ENCODE measurements at regions not wholly inside any gene's neighbourhood (a gene's known extent, or its start where the extent isn't known, plus 50 kb on each side); places are given as distances from the start of the nearest gene placed in this dataset.

GRCh38 chr4:155271557-155271956, 63.1 kb downstream of the NPY2R start:
- intact Hi-C loops (cut with micrococcal nuclease; ENCODE audit: unreplicated experiment) (no loop called here), in situ Hi-C loops (cut with HindIII; ENCODE audit: extremely low pct_ligation_motif_present, low pct_unique_long_range_greater_than_20kb) (no loop called here)
- no TSS peak for BruUV-seq (replicated peaks)
- Histone ChIP-seq H3K4me1 (ENCODE audit: insufficient read depth, low read length) (no peaks in the 10 kb centered on the region), H3K4me3 (replicated peaks in 1 of 3; ENCODE audit: insufficient read depth in 1 of 3, low read depth in 2 of 3, low read length in 3 of 3) (no peak overlapping the region), H3K36me3 (replicated peaks in 1 of 2; ENCODE audit: control insufficient read depth in 1 of 2, insufficient read depth in 2 of 2, low read length in 2 of 2) (no peaks in the 10 kb centered on the region), H3K4me2 (ENCODE audit: low read depth, low read length) (no peak overlapping the region), H2AFZ (ENCODE audit: low read length) (no peak overlapping the region), H3K27me3 (ENCODE audit: control insufficient read depth in 1 of 2, insufficient read depth in 2 of 2, low read length in 2 of 2) (no peaks in the 10 kb centered on the region), H3K79me2 (ENCODE audit: insufficient read depth, low read length) (no peaks in the 10 kb centered on the region), H3K27ac (ENCODE audit: extremely low read length, insufficient read depth, low read length) (no peak overlapping the region), H4K20me1 (ENCODE audit: insufficient read depth, low read length) (no peaks in the 10 kb centered on the region), H3K9me3 (ENCODE audit: low read length) (peaks cover 38% of the 10 kb centered on the region), H3K9ac (ENCODE audit: insufficient read depth, low read depth, low read length) (no peak overlapping the region)
- DNase-seq (ENCODE audit: low spot score) (no peak), FAIRE-seq (no peak), ATAC-seq (no peak)
- ChIA-PET CTCF (ENCODE audit: low intra/inter-chr PET ratio, low total read pairs) (no interaction called here), POLR2A (no interaction called here)
- WGBS (ENCODE audit: low lambda C conversion rate), result 0% methylated on average over 1 of the region's 1 CpG
- TF ChIP-seq, protein P1, sequence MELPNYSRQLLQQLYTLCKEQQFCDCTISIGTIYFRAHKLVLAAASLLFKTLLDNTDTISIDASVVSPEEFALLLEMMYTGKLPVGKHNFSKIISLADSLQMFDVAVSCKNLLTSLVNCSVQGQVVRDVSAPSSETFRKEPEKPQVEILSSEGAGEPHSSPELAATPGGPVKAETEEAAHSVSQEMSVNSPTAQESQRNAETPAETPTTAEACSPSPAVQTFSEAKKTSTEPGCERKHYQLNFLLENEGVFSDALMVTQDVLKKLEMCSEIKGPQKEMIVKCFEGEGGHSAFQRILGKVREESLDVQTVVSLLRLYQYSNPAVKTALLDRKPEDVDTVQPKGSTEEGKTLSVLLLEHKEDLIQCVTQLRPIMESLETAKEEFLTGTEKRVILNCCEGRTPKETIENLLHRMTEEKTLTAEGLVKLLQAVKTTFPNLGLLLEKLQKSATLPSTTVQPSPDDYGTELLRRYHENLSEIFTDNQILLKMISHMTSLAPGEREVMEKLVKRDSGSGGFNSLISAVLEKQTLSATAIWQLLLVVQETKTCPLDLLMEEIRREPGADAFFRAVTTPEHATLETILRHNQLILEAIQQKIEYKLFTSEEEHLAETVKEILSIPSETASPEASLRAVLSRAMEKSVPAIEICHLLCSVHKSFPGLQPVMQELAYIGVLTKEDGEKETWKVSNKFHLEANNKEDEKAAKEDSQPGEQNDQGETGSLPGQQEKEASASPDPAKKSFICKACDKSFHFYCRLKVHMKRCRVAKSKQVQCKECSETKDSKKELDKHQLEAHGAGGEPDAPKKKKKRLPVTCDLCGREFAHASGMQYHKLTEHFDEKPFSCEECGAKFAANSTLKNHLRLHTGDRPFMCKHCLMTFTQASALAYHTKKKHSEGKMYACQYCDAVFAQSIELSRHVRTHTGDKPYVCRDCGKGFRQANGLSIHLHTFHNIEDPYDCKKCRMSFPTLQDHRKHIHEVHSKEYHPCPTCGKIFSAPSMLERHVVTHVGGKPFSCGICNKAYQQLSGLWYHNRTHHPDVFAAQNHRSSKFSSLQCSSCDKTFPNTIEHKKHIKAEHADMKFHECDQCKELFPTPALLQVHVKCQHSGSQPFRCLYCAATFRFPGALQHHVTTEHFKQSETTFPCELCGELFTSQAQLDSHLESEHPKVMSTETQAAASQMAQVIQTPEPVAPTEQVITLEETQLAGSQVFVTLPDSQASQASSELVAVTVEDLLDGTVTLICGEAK (IDR thresholded peaks at IDR 0.05), result no peak
- TF ChIP-seq, protein P1 (CRISPR knock-in tag; IDR thresholded peaks at IDR 0.05), result no peak
- TF ChIP-seq ZMYM4 (CRISPR knock-in tag; IDR thresholded peaks at IDR 0.05) (no peak), EZH2 (conservative IDR thresholded peaks at IDR 0.05; ENCODE audit: low read depth, low read length) (no peak), SP2 (CRISPR knock-in tag; IDR thresholded peaks at IDR 0.05) (no peak), GZF1 (CRISPR knock-in tag; IDR thresholded peaks at IDR 0.05) (no peak), NR2F1 (CRISPR knock-in tag; IDR thresholded peaks at IDR 0.05) (no peak), BCLAF1 (IDR thresholded peaks at IDR 0.05) (no peak), AFF4 (CRISPR knock-in tag; IDR thresholded peaks at IDR 0.05) (no peak)
